ENCODE measurements at regions not wholly inside any gene's neighbourhood (a gene's known extent, or its start where the extent isn't known, plus 50 kb on each side); places are given as distances from the start of the nearest gene placed in this dataset.

GRCh38 chr3:18670759-18671158 lies 245.6 kb upstream of the SATB1 start:
- no peak for DNase-seq (ENCODE audit: low spot score)

DNA sequence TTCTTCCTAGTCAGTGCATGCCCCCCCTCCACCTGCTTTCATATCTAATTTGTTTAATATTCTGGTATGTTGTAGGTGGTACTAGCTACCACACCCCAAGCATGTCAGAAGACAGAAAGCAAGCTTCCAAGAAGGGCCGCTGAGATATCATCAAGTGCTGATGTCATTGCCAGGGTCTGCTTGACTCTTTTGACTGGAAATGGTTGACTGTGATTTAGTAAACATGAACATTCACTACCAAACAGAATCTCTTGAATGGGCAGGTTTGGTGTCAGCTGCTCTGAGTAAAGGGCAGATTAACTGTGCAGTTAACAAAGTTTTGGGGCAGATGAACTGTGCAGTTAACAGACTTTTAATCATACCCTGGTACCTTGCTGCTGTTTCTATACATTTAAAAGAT lies 244.2 kb upstream of the SATB1 start:
- no peak for DNase-seq (ENCODE audit: low spot score)

DNA sequence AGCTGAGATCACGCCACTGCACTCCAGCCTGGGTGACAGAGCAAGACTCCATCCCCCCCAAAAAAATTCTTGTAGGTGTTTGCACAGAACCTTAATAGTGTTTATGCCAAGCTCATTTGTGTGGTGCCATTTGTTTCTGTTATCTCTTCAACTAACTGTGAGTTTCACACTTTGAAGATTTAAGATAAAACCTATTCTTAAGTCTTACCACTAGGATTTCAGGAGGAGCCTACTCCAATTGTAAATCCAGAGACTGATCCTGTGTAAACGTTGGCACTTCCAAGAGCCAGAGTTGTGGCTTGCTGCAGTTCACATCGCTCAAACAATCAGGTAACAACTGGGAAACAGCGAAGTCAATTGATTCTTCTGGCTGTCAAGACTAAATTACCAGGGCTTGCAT lies 242.4 kb upstream of the SATB1 start:
- DNase-seq (ENCODE audit: low spot score): no peak

GRCh38 chr3:18666655-18667054 lies 241.5 kb upstream of the SATB1 start:
- DNase-seq (ENCODE audit: low spot score): no peak

DNA sequence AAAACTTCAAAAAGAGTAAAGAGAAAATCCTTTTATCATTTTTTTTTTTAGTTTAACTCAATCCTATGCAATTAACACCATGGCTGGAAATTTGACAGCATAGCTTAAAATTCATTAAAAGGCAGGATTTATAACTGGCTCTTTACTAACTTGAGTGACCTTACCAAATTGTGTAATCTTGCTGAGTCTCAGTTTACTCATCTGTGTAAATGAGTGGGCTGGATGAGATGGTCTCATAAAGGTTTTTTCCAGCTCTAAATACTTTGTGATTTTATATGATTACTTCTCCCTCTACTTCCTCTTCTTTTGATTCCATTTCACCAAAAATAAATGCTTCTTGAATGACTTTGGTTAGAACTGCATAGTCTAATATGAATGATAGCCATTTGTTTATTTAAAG lies 234.9 kb upstream of the SATB1 start:
- no peak for DNase-seq (ENCODE audit: low spot score)

DNA sequence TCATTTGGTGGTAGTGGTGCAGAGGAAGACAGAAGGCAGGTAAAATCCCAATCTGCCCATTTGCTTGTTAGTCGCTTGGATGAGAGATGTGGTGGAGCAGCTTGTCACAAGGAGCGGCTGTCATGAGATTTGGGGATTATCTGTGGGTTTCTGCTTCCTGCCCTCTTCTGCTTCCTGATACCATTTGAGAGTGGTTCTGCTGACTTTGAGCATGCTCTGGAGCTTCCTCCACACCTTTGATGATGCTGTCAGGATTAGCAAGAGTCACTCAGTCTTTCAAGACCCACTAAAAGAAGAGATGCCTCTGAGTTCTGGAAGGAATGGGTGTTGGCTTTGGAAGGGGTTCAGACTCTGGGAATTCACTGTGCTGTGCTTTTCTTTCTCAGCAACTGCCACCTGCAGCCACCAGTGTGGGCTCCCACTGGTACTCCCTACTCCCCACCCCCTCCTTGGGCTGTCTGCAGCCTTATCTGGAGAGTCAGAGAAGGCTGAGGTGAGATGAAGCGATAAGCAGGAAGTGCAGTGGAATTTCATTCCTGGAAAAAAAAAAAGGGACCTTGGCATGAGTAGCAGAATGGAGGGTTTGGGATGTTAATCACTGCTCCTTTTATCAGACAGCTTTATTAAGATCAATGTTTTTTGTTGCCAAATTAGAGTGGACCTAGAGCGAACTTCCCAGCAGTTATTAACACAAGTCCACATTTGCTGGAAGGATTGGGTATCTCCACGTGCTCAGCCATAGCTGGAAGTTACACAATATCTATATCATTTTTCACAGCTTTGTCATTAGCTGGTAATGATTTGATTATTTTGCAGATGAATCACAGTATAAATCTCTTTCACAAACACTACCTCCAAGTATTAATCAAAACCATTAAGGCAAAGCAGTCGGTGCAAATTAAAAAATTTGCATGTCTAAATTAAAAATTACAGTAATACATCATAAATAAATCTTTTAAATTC lies 233.0 kb upstream of the SATB1 start:
- DNase-seq (ENCODE audit: low spot score): no peak

DNA sequence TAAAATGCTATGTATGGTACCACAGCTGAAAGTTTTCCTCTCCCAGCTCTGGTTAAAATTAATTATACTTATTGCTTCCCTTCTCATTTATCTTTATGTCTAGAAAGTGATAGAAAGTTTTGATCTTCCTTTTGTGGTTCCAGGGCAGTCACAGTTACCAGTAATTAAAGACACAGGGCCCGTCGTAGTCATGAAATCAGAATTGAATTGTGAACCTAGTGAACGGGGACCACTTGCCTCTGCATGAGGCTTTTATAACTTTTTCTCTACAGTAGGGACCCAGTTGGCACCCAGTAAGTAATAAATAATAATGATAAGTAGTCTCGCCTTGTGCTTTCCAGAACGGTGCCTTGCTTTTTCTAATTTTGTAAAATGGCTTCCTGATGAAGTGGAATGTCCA lies 231.7 kb upstream of the SATB1 start:
- DNase-seq (ENCODE audit: low spot score): no peak

- DNase-seq (ENCODE audit: low spot score): no peak
Measured at GRCh38 chr3:18656410-18656809, 231.3 kb upstream of the SATB1 start.

DNA sequence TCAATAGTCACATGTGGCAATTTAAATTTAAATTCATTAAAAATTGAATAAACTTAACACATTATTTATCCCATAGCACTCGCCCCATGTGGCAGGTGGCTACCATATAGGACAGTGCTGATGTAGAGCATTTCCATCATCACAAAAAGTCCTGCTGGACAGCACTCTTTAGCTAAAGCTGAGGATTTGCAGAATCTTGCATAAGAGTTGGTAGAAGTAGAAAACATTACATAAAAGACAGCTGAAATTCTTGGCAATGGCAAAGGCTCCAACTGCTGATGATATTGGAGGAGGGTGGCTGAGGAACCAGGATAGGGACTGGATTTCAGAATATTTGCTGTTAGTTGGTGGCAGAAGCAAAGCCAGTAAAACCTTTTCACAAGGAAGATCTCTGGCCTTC lies 230.7 kb upstream of the SATB1 start:
- no peak for DNase-seq (ENCODE audit: low spot score)

- DNase-seq (ENCODE audit: low spot score): no peak
Measured at GRCh38 chr3:18652781-18653180, 227.6 kb upstream of the SATB1 start.

DNA sequence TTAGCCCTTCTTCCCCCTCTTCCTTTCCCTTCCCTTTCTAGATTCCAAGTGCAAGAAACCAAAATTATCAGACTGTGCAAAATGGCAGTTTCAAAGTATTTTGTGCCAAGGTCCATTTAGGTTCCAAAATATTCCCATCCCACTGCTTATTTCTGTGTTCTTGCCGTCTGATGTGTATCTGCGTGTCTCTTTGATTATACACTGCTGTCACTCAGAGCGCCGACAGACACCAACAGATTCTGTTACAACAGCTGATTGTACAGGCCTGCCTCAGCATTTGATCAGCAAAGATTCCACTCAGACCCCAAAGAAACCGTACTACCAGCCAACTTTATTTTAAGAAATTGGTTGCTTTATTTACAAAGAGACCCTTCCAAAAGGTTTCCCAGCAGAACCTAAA lies 225.6 kb upstream of the SATB1 start:
- DNase-seq (ENCODE audit: low spot score): no peak

GRCh38 chr3:18649666-18650363 lies 224.7 kb upstream of the SATB1 start:
- DNase-seq (ENCODE audit: low spot score): no peak

GRCh38 chr3:18648868-18649462 lies 223.8 kb upstream of the SATB1 start:
- no peak for DNase-seq (ENCODE audit: low spot score)

GRCh38 chr3:18648159-18648558 lies 223.0 kb upstream of the SATB1 start:
- no peak for DNase-seq (ENCODE audit: low spot score)

DNA sequence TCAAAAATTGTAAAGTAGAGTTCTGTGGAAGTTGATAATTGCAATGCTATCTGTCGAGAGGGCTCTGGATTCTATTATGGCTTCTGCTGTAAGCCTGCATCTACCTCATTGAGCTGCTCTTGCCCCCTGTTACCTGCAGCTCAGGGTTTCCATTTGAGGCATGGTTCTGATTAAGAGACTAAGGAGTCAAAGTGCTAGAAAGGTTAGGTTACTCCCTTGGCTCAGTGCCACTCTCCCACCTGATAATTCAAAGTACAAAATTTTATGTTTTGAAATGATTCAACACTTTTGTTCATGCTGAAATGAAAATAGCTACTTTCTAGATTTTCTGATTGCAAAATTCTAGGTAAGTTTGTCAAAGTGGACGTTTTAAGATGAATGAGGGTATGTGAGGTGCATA lies 220.5 kb upstream of the SATB1 start:
- DNase-seq (ENCODE audit: low spot score): no peak

DNA sequence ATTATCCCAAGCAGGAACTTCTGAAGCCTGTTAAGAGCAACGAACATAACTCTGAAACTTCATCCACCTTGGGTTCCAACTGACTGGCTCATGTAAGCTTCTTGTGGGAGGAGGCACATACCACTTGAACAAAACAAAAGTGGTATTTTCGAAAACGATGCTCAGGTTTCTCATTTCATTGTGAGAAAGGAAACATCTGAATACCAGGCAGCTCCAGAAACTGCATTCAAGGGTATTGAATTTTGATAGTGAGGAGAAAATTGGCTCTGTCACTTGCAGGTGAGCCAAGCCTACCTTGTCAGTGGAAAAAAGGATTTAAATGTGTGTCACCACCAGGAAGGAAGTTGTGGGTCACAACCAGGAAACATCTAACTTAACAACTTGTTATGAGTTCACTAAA lies 218.1 kb upstream of the SATB1 start:
- no peak for DNase-seq (ENCODE audit: low spot score)

GRCh38 chr3:18641916-18642315 lies 216.8 kb upstream of the SATB1 start:
- no peak for DNase-seq (ENCODE audit: low spot score)

- no peak for DNase-seq (ENCODE audit: low spot score)
Measured at GRCh38 chr3:18635215-18635614, 210.1 kb upstream of the SATB1 start.

DNA sequence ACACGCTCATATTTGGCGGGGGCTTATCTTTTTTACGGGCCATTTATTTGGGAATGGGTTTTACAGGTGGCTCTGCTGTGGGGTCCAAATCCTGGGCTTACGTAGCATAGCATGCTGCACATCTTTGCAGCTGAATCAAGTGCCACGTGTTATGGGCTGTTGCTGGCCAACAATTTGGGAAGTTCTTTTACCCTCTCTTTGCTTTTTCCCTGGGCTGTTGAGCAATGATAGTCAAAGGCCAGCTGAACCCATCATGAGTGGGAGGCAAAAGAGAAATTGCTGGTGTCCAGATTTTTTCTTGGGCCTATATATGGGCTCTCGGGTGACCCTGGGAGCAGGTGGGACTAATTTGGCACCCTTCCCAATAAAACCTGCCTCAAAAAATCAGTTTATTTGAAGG lies 209.3 kb upstream of the SATB1 start:
- DNase-seq (ENCODE audit: low spot score): no peak

DNA sequence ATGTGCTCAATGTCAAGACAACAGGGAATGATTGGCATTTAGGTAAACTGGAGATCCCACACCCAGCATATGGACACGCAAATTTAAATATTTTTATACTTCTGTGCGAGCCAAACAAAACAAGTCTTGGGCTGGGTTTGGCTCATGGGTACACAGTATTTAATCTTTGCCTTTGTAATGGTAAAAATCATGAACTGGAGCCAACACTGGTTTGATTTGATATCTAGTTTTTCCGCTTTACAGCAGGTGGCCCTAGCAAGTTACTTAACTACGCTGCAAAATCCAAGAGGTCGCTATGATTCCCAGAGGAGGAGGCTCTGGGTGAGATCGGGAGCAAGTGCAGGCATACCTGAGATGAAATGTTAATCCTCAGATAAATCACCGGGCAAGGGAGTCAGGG lies 207.9 kb upstream of the SATB1 start:
- no peak for DNase-seq (ENCODE audit: low spot score)

DNA sequence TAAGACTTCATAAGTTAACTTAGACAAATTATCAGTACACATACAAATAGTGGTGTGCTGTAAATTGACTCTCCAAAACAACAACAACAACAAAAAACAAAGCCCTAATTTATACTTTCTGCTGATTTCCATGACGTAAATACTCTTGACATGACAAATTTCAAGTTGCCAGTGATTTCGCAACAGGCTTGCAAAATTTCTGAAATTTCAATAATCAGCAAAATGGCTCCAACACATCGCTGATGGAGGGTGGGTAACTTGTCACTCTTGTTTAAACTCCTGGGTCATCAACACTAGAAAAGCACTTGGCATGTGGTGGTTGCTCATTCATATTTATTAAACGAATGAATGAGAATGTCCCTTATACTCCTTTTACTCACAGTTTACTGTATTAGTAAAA lies 205.2 kb upstream of the SATB1 start:
- DNase-seq (ENCODE audit: low spot score): no peak

DNA sequence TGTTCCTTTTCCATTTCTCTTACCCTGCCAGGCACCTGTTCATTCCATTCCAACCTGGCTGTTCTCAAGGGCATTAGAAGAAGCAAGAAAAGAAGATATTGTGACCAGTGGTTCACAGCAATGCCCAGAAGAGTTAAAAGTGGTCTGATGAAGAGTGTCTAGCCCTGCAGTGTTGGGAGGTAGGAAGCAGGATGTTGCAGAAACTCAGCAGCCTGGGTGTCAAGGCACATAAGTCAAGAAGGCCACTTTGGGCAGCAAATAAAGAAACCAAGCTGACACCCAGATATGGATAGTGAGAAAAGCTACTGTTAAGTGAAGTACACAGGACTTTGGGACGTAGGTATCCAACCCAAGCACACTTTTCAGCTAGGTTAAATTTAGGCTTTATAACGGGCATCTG lies 199.9 kb upstream of the SATB1 start:
- DNase-seq (ENCODE audit: low spot score): no peak

DNA sequence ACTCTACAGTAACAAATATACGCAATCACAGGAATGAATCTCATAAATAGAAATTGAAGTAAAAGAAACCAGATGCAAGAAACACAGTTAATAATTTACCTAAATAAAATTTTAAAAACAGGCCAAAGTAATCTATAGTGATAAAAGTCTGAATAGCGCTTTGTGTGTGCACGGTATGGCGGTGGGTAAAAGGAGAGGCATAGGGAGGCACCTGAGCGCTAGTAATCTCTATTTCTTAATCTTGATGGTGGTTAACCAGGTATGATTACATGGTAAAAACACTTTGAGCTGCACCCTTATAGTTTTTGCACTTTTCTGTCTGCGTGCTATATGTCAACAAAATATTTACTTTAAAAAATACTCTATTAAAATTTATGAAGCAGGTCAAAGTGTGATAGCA lies 198.1 kb upstream of the SATB1 start:
- no peak for DNase-seq (ENCODE audit: low spot score)

Data from putamen (tissue), 1 donor.